ENCODE measurements at regions not wholly inside any gene's neighbourhood (a gene's known extent, or its start where the extent isn't known, plus 50 kb on each side); places are given as distances from the start of the nearest gene placed in this dataset.
"Not testable (repeated sequence)": the region's sequence is repeated elsewhere in the genome, so short reads cannot be mapped to it uniquely, and the experiment has no call there.

GRCh38 chr1:61580417-61580816 lies 144.5 kb downstream of the TM2D1 start:
- DNase-seq (ENCODE audit: low read depth in 2 of 2): no peak

GRCh38 chr1:61579802-61580201 lies 145.1 kb downstream of the TM2D1 start:
- no peak for DNase-seq (ENCODE audit: low read depth in 2 of 2)

GRCh38 chr1:61572046-61572445 lies 152.9 kb downstream of the TM2D1 start:
- no peak for DNase-seq (ENCODE audit: low read depth in 2 of 2)

GRCh38 chr1:61570191-61570590 lies 154.8 kb downstream of the TM2D1 start:
- no peak for DNase-seq (ENCODE audit: low read depth in 2 of 2)

GRCh38 chr1:61569303-61569621 lies 155.7 kb downstream of the TM2D1 start:
- no peak for DNase-seq (ENCODE audit: low read depth in 2 of 2)

GRCh38 chr1:61568460-61569302 lies 156.3 kb downstream of the TM2D1 start:
- no peak for DNase-seq (ENCODE audit: low read depth in 2 of 2)

- DNase-seq (ENCODE audit: low read depth in 2 of 2): no peak
These were observed 158.8 kb downstream of the TM2D1 start for GRCh38 chr1:61566177-61566576.

- no peak for DNase-seq (ENCODE audit: low read depth in 2 of 2)
These were observed 161.3 kb downstream of the TM2D1 start for GRCh38 chr1:61563611-61564010.

GRCh38 chr1:61561666-61562065 lies 163.3 kb downstream of the TM2D1 start:
- DNase-seq (ENCODE audit: low read depth in 2 of 2): no peak

GRCh38 chr1:61560385-61560784 lies 164.6 kb downstream of the TM2D1 start:
- no peak for DNase-seq (ENCODE audit: low read depth in 2 of 2)

- no peak for DNase-seq (ENCODE audit: low read depth in 2 of 2)
These were observed 168.3 kb downstream of the TM2D1 start for GRCh38 chr1:61556631-61557030.

GRCh38 chr1:61552630-61553305 lies 172.2 kb downstream of the TM2D1 start:
- DNase-seq (ENCODE audit: low read depth in 2 of 2): no peak

GRCh38 chr1:61547302-61547701 lies 177.6 kb downstream of the TM2D1 start:
- DNase-seq (ENCODE audit: low read depth in 2 of 2): peak in 1 of 2 experiments; percentile 2

GRCh38 chr1:61544870-61545269 lies 180.1 kb downstream of the TM2D1 start:
- DNase-seq (ENCODE audit: low read depth in 2 of 2): not testable (repeated sequence)

GRCh38 chr1:61543498-61543897 lies 181.4 kb downstream of the TM2D1 start:
- DNase-seq (ENCODE audit: low read depth in 2 of 2): not testable (repeated sequence)

- DNase-seq (ENCODE audit: low read depth in 2 of 2): no peak
These were observed 185.1 kb downstream of the TM2D1 start for GRCh38 chr1:61539720-61540462.

- DNase-seq (ENCODE audit: low read depth in 2 of 2): no peak
These were observed 186.7 kb downstream of the TM2D1 start for GRCh38 chr1:61538228-61538627.

- DNase-seq (ENCODE audit: low read depth in 2 of 2): no peak
These were observed 188.5 kb downstream of the TM2D1 start for GRCh38 chr1:61536174-61537108.

GRCh38 chr1:61534847-61535246 lies 190.1 kb downstream of the TM2D1 start:
- no peak for DNase-seq (ENCODE audit: low read depth in 2 of 2)

GRCh38 chr1:61533546-61533945 lies 191.4 kb downstream of the TM2D1 start:
- DNase-seq (ENCODE audit: low read depth in 2 of 2): no peak

- no peak for DNase-seq (ENCODE audit: low read depth in 2 of 2)
These were observed 193.2 kb downstream of the TM2D1 start for GRCh38 chr1:61531716-61532115.

Data from stimulated activated CD4-positive, alpha-beta T cell treated with anti-CD3 and anti-CD28 coated beads, Interleukin-12 subunit alpha, Interleukin-12 subunit beta, amount 100 ng/mL, for 24 hours (primary cell).